K562 (cell line): ENCODE measurements at regions not wholly inside any gene's neighbourhood (a gene's known extent, or its start where the extent isn't known, plus 50 kb on each side); places are given as distances from the start of the nearest gene placed in this dataset.

Experiments
- ATAC-seq: fragments of 200-7000 bp; cut with Tn5 transposase; 3 replicates; pipeline ENCODE4 v1.9.1; 2020; ENCODE audit warnings: moderate library complexity
- BruUV-seq: library from RNA; stranded (reverse); fragments of 400-500 nt; replicated peaks from 2 replicates; lab custom pipeline; 2021; lab: Mats Ljungman, UMichigan
- CTCF ChIA-PET: fragments of 300-600 bp; formaldehyde crosslinking; extraction: SDS; loops from one replicate; lab custom pipeline; 2021; ENCODE audit warnings: low intra/inter-chr PET ratio; lab: Yijun Ruan, JAX
- POLR2A ChIA-PET: fragments of 300-600, 350-650 bp; sonication (Branson Sonifier 250); formaldehyde crosslinking; extraction: SDS; loops from one replicate; lab custom pipeline; 2021; ENCODE audit warnings: antibody characterized with exemption, inconsistent platforms; lab: Yijun Ruan, JAX
- DNase-seq, 4 experiments: peaks; one replicate each; pipeline versions ENCODE4 v3.0.0 to v3.0.0-alpha.2; 2011 to 2018; ENCODE audit warnings: low spot score in 3 of 4, mixed read lengths in 3 of 4; ENCODE audit errors: extremely low read depth in 1 of 4
- FAIRE-seq: peaks from 2 replicates; lab custom pipeline; 2011; peaks lifted over from hg19 to GRCh38; lab: Jason Lieb, UNC
- H2AFZ ChIP-seq: 2 replicates; pipeline ENCODE4 v1.6.0; 2011; ENCODE audit warnings: low read depth, low read length, control low read depth, inconsistent platforms
- H3K27ac ChIP-seq: fragments of 200-600 bp; 3 replicates; pipeline ENCODE4 v1.8.0; 2011; ENCODE audit warnings: low read depth, mild to moderate bottlenecking, control low read depth, inconsistent platforms, low read length, moderate library complexity, mixed read lengths; ENCODE audit errors: extremely low read depth
- H3K27me3 ChIP-seq, 2 experiments: fragments of 300-600 bp in 1 of 2; 2 replicates in 1 of 2; 3 replicates in 1 of 2; pipeline versions ENCODE4 v1.6.0 to v1.8.0; 2011; ENCODE audit warnings: inconsistent platforms in 2 of 2, low read length in 2 of 2, mild to moderate bottlenecking in 1 of 2, mixed read lengths in 1 of 2, moderate library complexity in 1 of 2; ENCODE audit not compliant: control insufficient read depth in 2 of 2, insufficient read depth in 2 of 2
- H3K36me3 ChIP-seq: fragments of 300-600 bp; 3 replicates; pipeline ENCODE4 v1.8.0; 2011; ENCODE audit warnings: mild to moderate bottlenecking, low read length, inconsistent platforms; ENCODE audit not compliant: control insufficient read depth, insufficient read depth
- H3K4me1 ChIP-seq, 2 experiments: fragments of 200-600 bp in 1 of 2; replicated peaks in 1 of 2; 2 replicates in 1 of 2; 3 replicates in 1 of 2; pipeline versions ENCODE4 v1.5.1 to v1.8.0; 2011; ENCODE audit warnings: inconsistent platforms in 2 of 2, low read length in 2 of 2, mild to moderate bottlenecking in 1 of 2, mixed read lengths in 1 of 2, moderate library complexity in 1 of 2; ENCODE audit not compliant: control insufficient read depth in 2 of 2, insufficient read depth in 2 of 2
- H3K4me2 ChIP-seq: 2 replicates; pipeline ENCODE4 v1.6.1; 2011; ENCODE audit warnings: low read length, control low read depth, inconsistent platforms, mixed read lengths; ENCODE audit not compliant: insufficient read depth
- H3K4me3 ChIP-seq: fragments of 200-600 bp; sonication (generic), shearing (Covaris generic); 2 replicates; pipeline ENCODE4 v1.5.1; 2016; ENCODE audit warnings: control low read depth, inconsistent platforms
- H3K79me2 ChIP-seq: fragments of 200-600 bp; 3 replicates; pipeline ENCODE4 v1.8.0; 2011; ENCODE audit warnings: low read length, inconsistent platforms; ENCODE audit not compliant: control insufficient read depth, insufficient read depth
- H3K9ac ChIP-seq, 2 experiments: 2 replicates each; pipeline versions ENCODE4 v1.6.0 to v1.6.1; 2011; ENCODE audit warnings: low read depth in 2 of 2, low read length in 2 of 2, control low read depth in 1 of 2, inconsistent platforms in 1 of 2, mild to moderate bottlenecking in 1 of 2, mixed read lengths in 1 of 2; ENCODE audit not compliant: insufficient read depth in 1 of 2
- H3K9me1 ChIP-seq: one replicate; pipeline ENCODE4 v1.6.0; 2011; ENCODE audit warnings: inconsistent platforms, mild to moderate bottlenecking, low read length, moderate library complexity; ENCODE audit not compliant: control insufficient read depth, insufficient read depth
- H3K9me3 ChIP-seq: replicated peaks from 2 replicates; pipeline ENCODE4 v1.5.1; 2011; ENCODE audit warnings: low read depth, low read length, inconsistent platforms; ENCODE audit not compliant: control insufficient read depth, insufficient read depth
- H4K20me1 ChIP-seq: replicated peaks from 2 replicates; pipeline ENCODE4 v1.6.1; 2011; ENCODE audit warnings: low read length, inconsistent platforms, mixed read lengths; ENCODE audit not compliant: control insufficient read depth, insufficient read depth
- BCL6 ChIP-seq: fragments of 250-450 bp; sonication (Bioruptor Pico); IDR thresholded peaks from 2 replicates; pipeline ENCODE4 v1.4.0; 2020
- CBFB ChIP-seq: sonication (generic); formaldehyde crosslinking; IDR thresholded peaks from 2 replicates; pipeline ENCODE4 v1.4.0; 2020; ENCODE audit warnings: mild to moderate bottlenecking, missing genetic modification reagents
- HLTF ChIP-seq: fragments of 450-650 bp; IDR thresholded peaks from 2 replicates; pipeline ENCODE4 v1.6.1; 2016
- KLF6 ChIP-seq: fragments of 250-450 bp; sonication (Bioruptor Pico); IDR thresholded peaks from 2 replicates; pipeline ENCODE4 v1.4.0; 2020; ENCODE audit warnings: mild to moderate bottlenecking, moderate library complexity, borderline replicate concordance
- MEF2A ChIP-seq: IDR thresholded peaks from 2 replicates; pipeline ENCODE4 v1.6.1; 2011; ENCODE audit warnings: low read depth, mild to moderate bottlenecking, low read length, moderate library complexity; ENCODE audit not compliant: control insufficient read depth
- NFXL1 ChIP-seq: fragments of 450-650 bp; formaldehyde crosslinking; IDR thresholded peaks from 2 replicates; pipeline ENCODE4 v1.4.0; 2021; ENCODE audit warnings: mild to moderate bottlenecking
- RBFOX2 ChIP-seq: fragments of 200-400 bp; formaldehyde crosslinking; IDR thresholded peaks from 2 replicates; pipeline ENCODE4 v1.6.1; 2017; ENCODE audit warnings: low read depth, mild to moderate bottlenecking, low read length, moderate library complexity
- STAT6 ChIP-seq: sonication (generic); formaldehyde crosslinking; IDR thresholded peaks from 2 replicates; pipeline ENCODE4 v1.8.1; 2023; ENCODE audit warnings: mild to moderate bottlenecking, missing genetic modification reagents
- TFE3 ChIP-seq: fragments of 450-650 bp; formaldehyde crosslinking; IDR thresholded peaks from 2 replicates; pipeline ENCODE4 v1.4.0; 2020; ENCODE audit warnings: mild to moderate bottlenecking, mixed read lengths
- USF1 ChIP-seq: sonication (generic); formaldehyde crosslinking; IDR thresholded peaks from 2 replicates; pipeline ENCODE4 v1.9.0; 2022; ENCODE audit warnings: mild to moderate bottlenecking, missing genetic modification reagents
- VEZF1 ChIP-seq: fragments of 200-800 bp; sonication (Bioruptor generic); IDR thresholded peaks from 2 replicates; pipeline ENCODE4 v1.6.1; 2017; ENCODE audit warnings: missing genetic modification characterization, missing compliant biosample characterization
- ZFP1 ChIP-seq: fragments of 450-650 bp; formaldehyde crosslinking; IDR thresholded peaks from 2 replicates; pipeline ENCODE4 v1.4.0; 2020; ENCODE audit warnings: mild to moderate bottlenecking, mixed read lengths
- ZNF3 ChIP-seq: fragments of 250-450 bp; sonication (Bioruptor Pico); IDR thresholded peaks from 2 replicates; pipeline ENCODE4 v1.5.0; 2021; ENCODE audit warnings: mild to moderate bottlenecking, moderate library complexity
- ZNF395 ChIP-seq: fragments of 200-800 bp; sonication (Bioruptor generic); IDR thresholded peaks from 2 replicates; pipeline ENCODE4 v1.6.1; 2017; ENCODE audit warnings: missing genetic modification characterization, missing compliant biosample characterization
- ZNF408 ChIP-seq: fragments of 250-450 bp; sonication (Bioruptor Pico); IDR thresholded peaks from 2 replicates; pipeline ENCODE4 v1.4.0; 2020; ENCODE audit warnings: low read depth, mild to moderate bottlenecking, moderate library complexity
- WGBS: fragments of 100-300 bp; shearing (Covaris generic); methylation state at CpG from one replicate; pipeline ENCODE4 v1.1.6; 2016; ENCODE audit warnings: low coverage, mixed read lengths; ENCODE audit not compliant: insufficient coverage; ENCODE audit errors: missing lambda C conversion rate; 5-methylcytosine and 5-hydroxymethylcytosine counted together
- in situ Hi-C: fragments of 300-500 bp; cut with MboI; formaldehyde crosslinking; loops from 4 replicates; pipeline ENCODE4 v1.15.0; 2018; ENCODE audit warnings: inconsistent platforms, mixed read lengths
- intact Hi-C: fragments of 100-400 bp; cut with micrococcal nuclease; formaldehyde crosslinking; loops from 2 replicates; pipeline ENCODE4 v1.14.2; 2022

GRCh38 chr5:4989118-4989517 is 151.0 kb upstream of the ADAMTS16 start (continued):
- TF ChIP-seq NFXL1 = no peak
- TF ChIP-seq VEZF1 (CRISPR knock-in tag) = no peak
- TF ChIP-seq ZFP1 = no peak

GRCh38 chr5:4990017-4990416 is 150.1 kb upstream of the ADAMTS16 start:
- 3% methylated on average over 5 of the region's 5 CpGs for WGBS
- H3K9me1 ChIP-seq = no peaks in the 10 kb centered on the region
- FAIRE-seq = no peak
- H3K27ac ChIP-seq = no peak overlapping the region
- no peaks in the 10 kb centered on the region for H3K27me3 ChIP-seq
- H3K9me3 ChIP-seq = no peaks in the 10 kb centered on the region
- H3K36me3 ChIP-seq = no peaks in the 10 kb centered on the region
- ChIA-PET POLR2A (no interaction called here), CTCF (no interaction called here)
- no peaks in the 10 kb centered on the region for H3K4me1 ChIP-seq
- intact Hi-C loops (no loop called here), in situ Hi-C loops (no loop called here)
- no peak overlapping the region for H2AFZ ChIP-seq
- no peak overlapping the region for H3K9ac ChIP-seq
- no peak overlapping the region for H3K4me2 ChIP-seq
- no TSS peak for BruUV-seq
- no peaks in the 10 kb centered on the region; the same call in 1 of the 2 replicates for H4K20me1 ChIP-seq
- DNase-seq = no peak
- no peak for ATAC-seq
- no peaks in the 10 kb centered on the region for H3K79me2 ChIP-seq
- no peak overlapping the region for H3K4me3 ChIP-seq
- no peak for TF ChIP-seq ZNF408
- no peak for TF ChIP-seq MEF2A
- TF ChIP-seq KLF6 (CRISPR knock-in tag) = no peak
- no peak for TF ChIP-seq HLTF
- TF ChIP-seq RBFOX2 = no peak
- no peak for TF ChIP-seq TFE3 (CRISPR knock-in tag)
- TF ChIP-seq CBFB (CRISPR knock-in tag) = no peak
- TF ChIP-seq ZNF395 = no peak
- no peak for TF ChIP-seq USF1 (CRISPR knock-in tag)
- no peak for TF ChIP-seq BCL6 (CRISPR knock-in tag)
- TF ChIP-seq STAT6 (CRISPR knock-in tag) = no peak
- TF ChIP-seq ZNF3 (CRISPR knock-in tag) = no peak
